ENCODE measurements at regions not wholly inside any gene's neighbourhood (a gene's known extent, or its start where the extent isn't known, plus 50 kb on each side); places are given as distances from the start of the nearest gene placed in this dataset.

DNA sequence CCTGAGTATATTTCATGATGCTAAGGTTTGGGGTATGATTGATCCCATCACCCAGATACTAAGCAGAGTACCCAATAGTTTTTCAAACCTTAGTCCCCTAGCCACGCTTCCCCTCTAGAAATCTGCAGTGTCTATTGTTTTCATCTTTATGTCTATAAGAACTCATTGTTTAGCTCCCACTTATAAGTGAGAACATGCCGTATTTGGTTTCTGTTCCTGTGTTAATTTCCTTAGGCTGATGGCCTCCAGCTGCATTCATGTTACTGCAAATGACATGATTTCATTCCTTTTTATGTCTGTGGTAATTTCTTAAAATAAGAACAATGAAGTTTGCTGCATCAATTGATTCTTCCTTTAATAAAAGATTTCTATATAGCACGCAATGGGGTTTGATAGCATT lies 301.3 kb downstream of the PLPP3 start:
- TF ChIP-seq, protein P1, sequence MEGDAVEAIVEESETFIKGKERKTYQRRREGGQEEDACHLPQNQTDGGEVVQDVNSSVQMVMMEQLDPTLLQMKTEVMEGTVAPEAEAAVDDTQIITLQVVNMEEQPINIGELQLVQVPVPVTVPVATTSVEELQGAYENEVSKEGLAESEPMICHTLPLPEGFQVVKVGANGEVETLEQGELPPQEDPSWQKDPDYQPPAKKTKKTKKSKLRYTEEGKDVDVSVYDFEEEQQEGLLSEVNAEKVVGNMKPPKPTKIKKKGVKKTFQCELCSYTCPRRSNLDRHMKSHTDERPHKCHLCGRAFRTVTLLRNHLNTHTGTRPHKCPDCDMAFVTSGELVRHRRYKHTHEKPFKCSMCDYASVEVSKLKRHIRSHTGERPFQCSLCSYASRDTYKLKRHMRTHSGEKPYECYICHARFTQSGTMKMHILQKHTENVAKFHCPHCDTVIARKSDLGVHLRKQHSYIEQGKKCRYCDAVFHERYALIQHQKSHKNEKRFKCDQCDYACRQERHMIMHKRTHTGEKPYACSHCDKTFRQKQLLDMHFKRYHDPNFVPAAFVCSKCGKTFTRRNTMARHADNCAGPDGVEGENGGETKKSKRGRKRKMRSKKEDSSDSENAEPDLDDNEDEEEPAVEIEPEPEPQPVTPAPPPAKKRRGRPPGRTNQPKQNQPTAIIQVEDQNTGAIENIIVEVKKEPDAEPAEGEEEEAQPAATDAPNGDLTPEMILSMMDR (conservative IDR thresholded peaks at IDR 0.05; ENCODE audit: low read length) = no peak
- TF ChIP-seq EZH2phosphoT487 (IDR thresholded peaks at IDR 0.05; ENCODE audit: borderline replicate concordance, low read depth, low read length) = no peak
